Astrocyte (in vitro differentiated cells and primary cell): ENCODE measurements at regions not wholly inside any gene's neighbourhood (a gene's known extent, or its start where the extent isn't known, plus 50 kb on each side); places are given as distances from the start of the nearest gene placed in this dataset.

Source experiments
- CTCF ChIP-seq: IDR thresholded peaks from 2 replicates; pipeline ENCODE4 v1.5.1; 2011; ENCODE audit warnings: low read depth, mild to moderate bottlenecking, inconsistent platforms, low read length, moderate library complexity; ENCODE audit not compliant: insufficient read depth
- EZH2 ChIP-seq: IDR thresholded peaks from 2 replicates; pipeline ENCODE4 v1.6.1; 2012; ENCODE audit warnings: mild to moderate bottlenecking, low read length, inconsistent platforms; ENCODE audit not compliant: insufficient read depth

- TF ChIP-seq CTCF (no peak), EZH2 (no peak)
Measured at GRCh38 chr9:24901319-24901718, 355.6 kb upstream of the IZUMO3 start.
